NCI-H1436 treated with DMSO at 0.1 percent for 48 hours (cell line): ENCODE measurements at regions not wholly inside any gene's neighbourhood (a gene's known extent, or its start where the extent isn't known, plus 50 kb on each side); places are given as distances from the start of the nearest gene placed in this dataset.

ENCODE experiments used
- DNase-seq: peaks from one replicate; lab custom pipeline; 2025; lab: John Stamatoyannopoulos, UW

DNA sequence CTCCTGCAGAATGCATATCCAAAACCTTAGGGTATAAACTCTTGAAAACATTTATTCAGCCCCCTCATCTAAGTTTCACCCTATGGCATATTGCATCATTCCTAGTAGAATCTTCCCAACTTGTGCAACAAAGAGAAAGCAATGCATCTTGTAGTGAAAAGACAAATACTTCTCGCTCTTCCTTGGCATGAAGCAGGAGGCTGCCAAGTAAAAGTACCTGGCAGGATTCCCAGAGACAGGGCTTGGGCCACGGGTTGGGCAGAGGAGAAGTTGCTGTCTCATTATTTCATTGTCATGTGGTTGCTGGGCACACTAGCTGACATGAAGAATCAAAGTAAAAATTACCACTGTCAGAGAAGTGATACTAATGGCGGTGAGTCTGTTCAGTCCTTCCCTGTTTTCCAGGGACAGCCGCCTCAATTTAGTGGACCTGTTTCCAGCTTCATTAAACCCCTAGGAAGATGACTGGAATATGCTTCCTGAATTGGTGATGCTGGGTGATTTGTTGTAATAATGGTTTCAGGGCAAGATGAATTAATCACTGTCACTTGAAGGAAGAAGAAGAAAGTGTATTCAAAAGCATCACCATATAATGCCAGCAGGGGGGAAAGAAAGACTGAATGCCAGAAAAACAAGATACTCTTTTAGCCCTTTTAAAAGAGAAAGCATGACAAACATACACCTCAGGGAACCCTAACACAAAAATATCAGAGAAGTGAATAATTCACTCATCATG, 380.5 kb upstream of the IGFBP7 start:
- no peak for DNase-seq

DNA sequence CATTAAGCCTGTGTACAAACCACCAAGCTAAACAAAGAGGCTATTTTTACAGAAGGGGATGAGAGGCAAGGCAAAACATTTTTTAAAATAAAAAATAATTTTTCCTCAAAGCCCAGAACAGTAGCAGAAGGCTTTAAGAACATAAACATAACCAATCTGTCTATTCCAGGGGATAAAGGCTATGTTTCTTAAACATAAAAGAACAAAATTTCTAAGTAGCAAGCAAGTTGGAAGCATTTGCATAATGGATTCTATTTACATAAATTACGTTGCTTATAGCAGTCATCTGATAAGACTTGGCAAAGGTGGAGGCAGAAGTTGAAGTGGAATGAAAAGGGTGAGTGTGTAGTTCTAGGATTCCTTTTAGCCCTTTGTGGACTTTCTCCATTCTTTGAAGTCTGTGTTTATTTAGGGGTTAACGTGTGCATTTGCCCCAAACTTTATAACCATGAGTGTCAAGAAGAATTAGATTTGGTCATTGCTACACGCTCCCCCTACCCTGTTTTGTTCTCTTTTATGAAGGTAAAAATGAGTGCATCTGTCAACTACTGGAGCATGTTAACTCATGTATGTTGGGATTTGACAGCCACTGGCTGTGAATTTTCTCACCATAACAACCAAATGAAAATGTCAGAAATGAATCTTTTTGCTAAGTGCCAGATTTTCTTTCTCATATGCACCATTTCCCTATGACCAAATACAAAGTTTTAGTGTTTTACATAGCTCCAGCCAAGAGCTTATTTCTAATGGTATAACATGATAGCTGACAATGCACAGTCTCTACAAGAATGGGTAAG, 378.4 kb upstream of the IGFBP7 start:
- no peak for DNase-seq

GRCh38 chr4:57475424-57475823, 365.2 kb upstream of the IGFBP7 start:
- no peak for DNase-seq

- DNase-seq = no peak
Observed at GRCh38 chr4:57465321-57466056, 355.3 kb upstream of the IGFBP7 start.

GRCh38 chr4:57462843-57463242, 352.7 kb upstream of the IGFBP7 start:
- no peak for DNase-seq

DNA sequence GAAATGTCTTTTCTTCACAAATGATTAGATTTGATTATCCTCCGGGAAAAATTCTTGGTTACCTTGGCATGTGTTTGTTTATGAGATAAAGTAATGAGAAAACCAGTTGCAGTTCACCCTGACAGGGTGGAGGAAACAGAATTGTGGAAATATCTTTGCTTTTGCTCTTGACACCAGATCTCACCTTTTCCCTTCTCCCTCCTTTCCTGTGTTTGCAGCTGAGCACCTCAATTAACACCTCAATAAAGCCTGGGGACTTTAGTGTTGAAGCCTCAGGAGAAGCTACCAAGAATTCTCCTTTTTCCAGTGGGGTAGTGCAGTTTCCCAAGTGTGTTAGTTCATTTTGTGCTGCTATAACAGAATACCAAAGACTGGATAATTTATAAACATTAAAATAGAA, 350.8 kb upstream of the IGFBP7 start:
- no peak for DNase-seq

DNA sequence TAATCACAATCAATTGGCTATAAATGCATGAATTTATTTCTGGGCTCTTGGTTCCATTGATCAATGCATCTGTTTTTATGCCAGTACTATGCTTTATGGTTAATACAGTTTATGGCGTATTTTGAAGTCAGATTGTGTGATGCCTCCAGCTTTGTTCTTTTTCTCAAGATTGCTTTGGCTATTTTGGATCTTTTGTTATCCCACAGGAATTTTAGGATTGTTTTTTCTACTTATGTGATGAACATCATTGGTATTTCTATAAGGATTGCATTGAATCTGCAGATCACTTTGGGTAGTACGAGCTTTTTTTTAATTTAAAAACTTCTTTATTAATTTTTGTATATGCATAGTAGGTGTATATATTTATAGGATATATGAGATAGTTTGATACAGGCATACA, 338.7 kb upstream of the IGFBP7 start:
- no peak for DNase-seq

DNA sequence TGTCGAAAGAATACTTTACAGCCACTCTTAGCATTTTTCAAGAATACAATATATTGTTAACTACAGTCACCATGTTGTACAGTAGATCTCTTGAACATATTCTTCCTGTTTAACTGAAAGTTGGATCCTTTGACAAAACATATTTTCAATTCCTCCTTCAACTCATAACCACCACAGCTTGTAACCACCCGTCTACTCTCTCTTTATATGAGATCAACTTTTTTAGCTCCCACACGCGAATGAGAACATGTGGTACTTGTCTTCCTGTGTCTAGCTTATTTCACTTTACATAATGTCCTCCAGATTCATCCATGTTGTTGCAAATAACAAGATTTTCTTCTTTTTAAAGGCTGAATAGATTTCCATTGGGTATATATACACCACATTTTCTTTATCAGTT, 338.3 kb upstream of the IGFBP7 start:
- no peak for DNase-seq

GRCh38 chr4:57446266-57446665, 336.1 kb upstream of the IGFBP7 start:
- no peak for DNase-seq

DNA sequence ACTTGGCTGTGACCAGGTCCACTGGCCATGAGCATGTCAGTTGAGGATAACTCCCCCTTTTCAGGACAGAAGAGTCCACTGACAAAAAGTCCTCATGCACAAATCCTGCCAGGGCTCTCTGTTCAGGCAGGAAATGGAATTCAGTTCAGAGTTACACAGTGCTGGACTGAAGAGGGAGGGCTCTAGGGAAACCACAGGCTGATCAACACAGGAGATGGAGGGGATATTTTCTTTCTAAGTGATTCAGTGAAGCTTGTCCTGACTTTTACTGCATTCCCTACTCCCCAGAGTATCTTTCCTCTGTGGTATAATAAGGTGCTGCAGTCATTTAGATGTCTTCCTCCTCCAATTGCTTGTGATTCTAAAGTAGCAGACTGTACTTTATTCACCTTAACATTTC, 335.5 kb upstream of the IGFBP7 start:
- DNase-seq = no peak

DNA sequence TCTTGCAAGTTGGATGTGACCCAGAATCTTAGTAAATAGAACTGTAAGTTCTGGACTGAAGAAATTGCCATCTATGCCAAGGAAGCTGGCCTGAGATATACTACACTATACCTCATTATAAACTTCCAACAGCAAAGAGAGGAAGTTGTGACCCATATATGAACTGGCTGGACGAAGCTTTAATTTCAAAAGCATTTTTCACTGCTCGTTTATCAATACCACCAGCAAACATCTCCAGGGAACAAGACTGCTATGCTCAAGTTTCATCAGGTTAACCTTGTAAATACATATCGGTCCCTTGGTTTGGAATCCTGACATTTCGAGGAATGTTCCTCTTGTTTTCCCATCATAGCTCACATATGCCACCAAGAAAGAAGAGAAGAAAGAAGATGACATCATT, 334.5 kb upstream of the IGFBP7 start:
- DNase-seq = no peak

- DNase-seq = no peak
Observed at GRCh38 chr4:57443787-57444186, 333.6 kb upstream of the IGFBP7 start.

DNA sequence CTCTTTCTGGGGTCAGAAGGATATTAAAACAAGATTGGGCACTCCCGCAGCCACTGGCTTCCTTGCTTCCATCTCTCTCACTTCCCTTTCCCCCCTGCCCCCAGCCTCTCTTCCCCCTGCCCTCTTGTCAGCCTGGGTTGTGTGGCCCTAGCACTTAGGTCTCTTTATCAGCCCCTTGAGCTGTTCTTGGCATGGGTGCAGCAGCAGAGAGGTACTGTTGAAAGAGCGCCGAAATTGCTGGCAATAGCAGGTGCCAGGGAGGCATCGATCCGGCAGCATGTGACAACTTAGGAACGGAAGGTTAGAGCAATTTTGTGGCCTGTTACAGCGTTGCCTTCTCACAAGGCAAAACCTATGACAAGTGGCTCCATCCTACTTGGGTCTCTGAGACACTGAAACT, 333.1 kb upstream of the IGFBP7 start:
- no peak for DNase-seq

GRCh38 chr4:57442831-57443291, 332.7 kb upstream of the IGFBP7 start:
- DNase-seq = no peak

DNA sequence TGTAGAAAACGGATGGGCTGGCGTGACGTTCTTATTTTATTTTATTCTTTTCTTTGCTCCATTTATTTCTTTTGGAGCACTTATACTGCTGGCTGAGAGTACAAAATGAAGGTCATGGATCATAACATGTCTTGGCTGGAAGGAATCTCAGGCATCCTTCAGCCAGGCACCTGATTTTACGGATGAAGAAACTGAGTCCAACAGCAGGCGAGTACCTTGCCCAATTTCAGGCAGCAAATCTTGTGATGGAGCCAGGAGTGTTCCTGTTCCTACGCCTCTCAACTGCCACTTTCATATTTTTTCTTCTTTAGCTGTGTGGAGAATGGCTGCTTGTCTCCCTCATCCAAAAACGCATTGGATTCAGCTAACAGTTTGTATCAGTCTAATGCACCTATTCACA, 332.1 kb upstream of the IGFBP7 start:
- DNase-seq = no peak

DNA sequence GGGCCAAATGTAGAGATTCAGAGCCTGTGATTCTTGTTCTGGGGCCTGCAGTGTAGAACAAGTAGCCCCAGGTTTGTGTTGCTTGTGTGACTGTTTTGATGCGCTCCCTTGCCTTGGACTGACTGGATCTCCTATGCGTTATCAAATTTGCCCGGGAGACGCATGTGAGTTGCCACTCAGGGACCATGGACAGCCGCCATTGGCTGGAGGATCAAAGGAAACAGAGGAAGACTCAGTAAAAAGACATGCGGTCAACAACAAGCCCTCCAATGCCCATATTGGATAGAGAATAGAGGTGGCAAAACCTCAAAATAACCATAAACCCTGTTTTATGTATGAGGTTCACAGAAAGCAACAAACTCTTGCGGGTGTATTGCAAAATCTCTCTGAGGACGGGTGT, 327.5 kb upstream of the IGFBP7 start:
- no peak for DNase-seq

- no peak for DNase-seq
Observed at GRCh38 chr4:57435300-57435699, 325.1 kb upstream of the IGFBP7 start.

- DNase-seq = no peak
Observed at GRCh38 chr4:57430726-57431125, 320.5 kb upstream of the IGFBP7 start.

GRCh38 chr4:57426779-57427395, 316.7 kb upstream of the IGFBP7 start:
- DNase-seq = no peak

DNA sequence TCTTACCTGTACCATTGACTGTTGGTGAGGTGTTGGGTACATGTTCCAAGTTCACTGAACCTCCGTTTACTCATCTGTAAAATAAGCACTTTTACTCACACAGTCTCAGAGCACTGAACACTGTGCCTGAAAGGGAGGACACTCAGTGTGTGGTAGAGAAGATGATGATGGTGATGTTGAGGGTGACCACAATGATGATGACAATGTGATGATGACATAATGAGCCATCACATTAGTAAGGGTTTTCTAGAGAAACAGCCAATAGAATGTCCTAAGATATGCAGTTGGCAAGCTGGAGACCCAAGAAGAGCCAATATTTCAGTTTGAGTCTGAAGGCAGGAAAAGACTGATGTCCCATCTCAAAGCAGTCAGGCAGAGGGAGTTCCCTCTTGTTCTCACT, 315.4 kb upstream of the IGFBP7 start:
- DNase-seq = no peak

DNA sequence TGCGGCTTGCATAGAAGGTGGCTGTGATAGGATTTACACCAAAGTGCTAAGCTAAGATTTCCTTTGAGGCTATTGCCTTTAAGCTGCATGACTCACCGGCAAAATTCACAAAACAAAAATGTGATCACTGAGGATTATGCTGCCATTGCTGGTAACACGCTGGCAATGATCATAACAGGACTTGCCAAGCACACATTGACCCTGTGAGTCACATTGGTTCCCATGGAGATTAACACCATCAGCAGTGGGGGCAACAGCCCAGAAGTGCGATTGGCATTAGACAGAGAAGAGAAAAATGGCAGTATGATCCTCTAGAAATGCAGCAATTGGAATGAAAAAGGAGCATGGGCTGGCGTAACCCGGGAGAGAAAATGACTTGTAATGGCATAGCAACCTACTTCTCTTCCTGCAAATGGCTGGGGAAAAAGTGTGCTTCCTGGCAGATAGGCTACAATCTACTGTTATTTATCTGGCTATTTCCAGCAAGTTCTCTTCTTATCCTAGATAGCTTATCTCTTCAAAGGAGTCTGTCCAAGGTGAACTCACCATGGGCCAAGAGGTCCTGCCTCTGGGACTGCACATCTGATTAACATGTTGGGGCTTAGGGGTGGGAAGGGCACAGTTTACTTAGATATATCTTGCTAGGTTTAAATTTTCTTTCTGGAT, 314.2 kb upstream of the IGFBP7 start:
- DNase-seq = no peak

GRCh38 chr4:57418133-57418532, 307.9 kb upstream of the IGFBP7 start:
- no peak for DNase-seq
